K562 (cell line): ENCODE measurements at regions not wholly inside any gene's neighbourhood (a gene's known extent, or its start where the extent isn't known, plus 50 kb on each side); places are given as distances from the start of the nearest gene placed in this dataset.

ENCODE experiments used
- ATAC-seq: fragments of 200-7000 bp; cut with Tn5 transposase; 3 replicates; pipeline ENCODE4 v1.9.1; 2020; ENCODE audit warnings: moderate library complexity
- BruUV-seq: library from RNA; stranded (reverse); fragments of 400-500 nt; replicated peaks from 2 replicates; lab custom pipeline; 2021; lab: Mats Ljungman, UMichigan
- CTCF ChIA-PET: fragments of 300-600 bp; formaldehyde crosslinking; extraction: SDS; loops from one replicate; lab custom pipeline; 2021; ENCODE audit warnings: low intra/inter-chr PET ratio; lab: Yijun Ruan, JAX
- POLR2A ChIA-PET: fragments of 300-600, 350-650 bp; sonication (Branson Sonifier 250); formaldehyde crosslinking; extraction: SDS; loops from one replicate; lab custom pipeline; 2021; ENCODE audit warnings: antibody characterized with exemption, inconsistent platforms; lab: Yijun Ruan, JAX
- DNase-seq, 4 experiments: peaks; one replicate each; pipeline versions ENCODE4 v3.0.0 to v3.0.0-alpha.2; 2011 to 2018; ENCODE audit warnings: low spot score in 3 of 4, mixed read lengths in 3 of 4; ENCODE audit errors: extremely low read depth in 1 of 4
- FAIRE-seq: peaks from 2 replicates; lab custom pipeline; 2011; peaks lifted over from hg19 to GRCh38; lab: Jason Lieb, UNC
- H2AFZ ChIP-seq: 2 replicates; pipeline ENCODE4 v1.6.0; 2011; ENCODE audit warnings: low read depth, low read length, control low read depth, inconsistent platforms
- H3K27ac ChIP-seq: fragments of 200-600 bp; 3 replicates; pipeline ENCODE4 v1.8.0; 2011; ENCODE audit warnings: low read depth, mild to moderate bottlenecking, control low read depth, inconsistent platforms, low read length, moderate library complexity, mixed read lengths; ENCODE audit errors: extremely low read depth
- H3K27me3 ChIP-seq, 2 experiments: fragments of 300-600 bp in 1 of 2; 2 replicates in 1 of 2; 3 replicates in 1 of 2; pipeline versions ENCODE4 v1.6.0 to v1.8.0; 2011; ENCODE audit warnings: inconsistent platforms in 2 of 2, low read length in 2 of 2, mild to moderate bottlenecking in 1 of 2, mixed read lengths in 1 of 2, moderate library complexity in 1 of 2; ENCODE audit not compliant: control insufficient read depth in 2 of 2, insufficient read depth in 2 of 2
- H3K36me3 ChIP-seq: fragments of 300-600 bp; 3 replicates; pipeline ENCODE4 v1.8.0; 2011; ENCODE audit warnings: mild to moderate bottlenecking, low read length, inconsistent platforms; ENCODE audit not compliant: control insufficient read depth, insufficient read depth
- H3K4me1 ChIP-seq, 2 experiments: fragments of 200-600 bp in 1 of 2; replicated peaks in 1 of 2; 2 replicates in 1 of 2; 3 replicates in 1 of 2; pipeline versions ENCODE4 v1.5.1 to v1.8.0; 2011; ENCODE audit warnings: inconsistent platforms in 2 of 2, low read length in 2 of 2, mild to moderate bottlenecking in 1 of 2, mixed read lengths in 1 of 2, moderate library complexity in 1 of 2; ENCODE audit not compliant: control insufficient read depth in 2 of 2, insufficient read depth in 2 of 2
- H3K4me2 ChIP-seq: 2 replicates; pipeline ENCODE4 v1.6.1; 2011; ENCODE audit warnings: low read length, control low read depth, inconsistent platforms, mixed read lengths; ENCODE audit not compliant: insufficient read depth
- H3K4me3 ChIP-seq: fragments of 200-600 bp; sonication (generic), shearing (Covaris generic); 2 replicates; pipeline ENCODE4 v1.5.1; 2016; ENCODE audit warnings: control low read depth, inconsistent platforms
- H3K79me2 ChIP-seq: fragments of 200-600 bp; 3 replicates; pipeline ENCODE4 v1.8.0; 2011; ENCODE audit warnings: low read length, inconsistent platforms; ENCODE audit not compliant: control insufficient read depth, insufficient read depth
- H3K9ac ChIP-seq, 2 experiments: 2 replicates each; pipeline versions ENCODE4 v1.6.0 to v1.6.1; 2011; ENCODE audit warnings: low read depth in 2 of 2, low read length in 2 of 2, control low read depth in 1 of 2, inconsistent platforms in 1 of 2, mild to moderate bottlenecking in 1 of 2, mixed read lengths in 1 of 2; ENCODE audit not compliant: insufficient read depth in 1 of 2
- H3K9me1 ChIP-seq: one replicate; pipeline ENCODE4 v1.6.0; 2011; ENCODE audit warnings: inconsistent platforms, mild to moderate bottlenecking, low read length, moderate library complexity; ENCODE audit not compliant: control insufficient read depth, insufficient read depth
- H3K9me3 ChIP-seq: replicated peaks from 2 replicates; pipeline ENCODE4 v1.5.1; 2011; ENCODE audit warnings: low read depth, low read length, inconsistent platforms; ENCODE audit not compliant: control insufficient read depth, insufficient read depth
- H4K20me1 ChIP-seq: replicated peaks from 2 replicates; pipeline ENCODE4 v1.6.1; 2011; ENCODE audit warnings: low read length, inconsistent platforms, mixed read lengths; ENCODE audit not compliant: control insufficient read depth, insufficient read depth
- ARHGAP35 ChIP-seq: fragments of 450-650 bp; IDR thresholded peaks from 2 replicates; pipeline ENCODE4 v1.6.1; 2018; ENCODE audit not compliant: partially characterized antibody
- ARID2 ChIP-seq: fragments of 450-650 bp; IDR thresholded peaks from 2 replicates; pipeline ENCODE4 v1.6.1; 2017; ENCODE audit warnings: antibody characterized with exemption, mild to moderate bottlenecking
- CREB1 ChIP-seq, 2 experiments: sonication (generic) in 1 of 2; formaldehyde crosslinking in 1 of 2; IDR thresholded peaks; 2 replicates each; pipeline versions ENCODE4 v1.6.1 to v1.8.0; 2012 to 2022; ENCODE audit warnings: inconsistent platforms in 1 of 2, mild to moderate bottlenecking in 1 of 2, missing genetic modification reagents in 1 of 2, moderate library complexity in 1 of 2
- FIP1L1 ChIP-seq: fragments of 200-400 bp; formaldehyde crosslinking; IDR thresholded peaks from 2 replicates; pipeline ENCODE4 v1.6.1; 2018; ENCODE audit warnings: mild to moderate bottlenecking, low read depth, low read length; ENCODE audit not compliant: poor library complexity, severe bottlenecking
- FOXA3 ChIP-seq, 2 experiments: fragments of 450-650 bp in 1 of 2; sonication (generic) in 1 of 2; formaldehyde crosslinking; IDR thresholded peaks in 1 of 2; conservative IDR thresholded peaks in 1 of 2; 2 replicates each; pipeline versions ENCODE4 v1.4.0 to v1.8.0; 2020 to 2022; ENCODE audit warnings: mild to moderate bottlenecking in 2 of 2, missing genetic modification reagents in 1 of 2
- HNRNPUL1 ChIP-seq: fragments of 200-400 bp; formaldehyde crosslinking; IDR thresholded peaks from 2 replicates; pipeline ENCODE4 v1.6.1; 2017; ENCODE audit warnings: low read length
- MCM5 ChIP-seq: fragments of 450-650 bp; IDR thresholded peaks from 2 replicates; pipeline ENCODE4 v1.6.1; 2016; ENCODE audit warnings: low read depth
- MCM7 ChIP-seq, 2 experiments: fragments of 450-650 bp; IDR thresholded peaks; 2 replicates each; pipeline ENCODE4 v1.6.1; 2016 to 2018
- MTA3 ChIP-seq: fragments of 450-650 bp; formaldehyde crosslinking; IDR thresholded peaks from 2 replicates; pipeline ENCODE4 v1.6.1; 2017; ENCODE audit warnings: mild to moderate bottlenecking, borderline replicate concordance
- POLR3G ChIP-seq: IDR thresholded peaks from 2 replicates; pipeline ENCODE4 v1.6.1; 2011; ENCODE audit not compliant: insufficient read length, insufficient replicate concordance; ENCODE audit errors: extremely low read depth
- SREBF1 ChIP-seq: fragments of 150-350 bp; IDR thresholded peaks from 2 replicates; pipeline ENCODE4 v1.6.1; 2014; ENCODE audit warnings: antibody characterized with exemption, low read depth, low read length, borderline replicate concordance
- WGBS: fragments of 100-300 bp; shearing (Covaris generic); methylation state at CpG from one replicate; pipeline ENCODE4 v1.1.6; 2016; ENCODE audit warnings: low coverage, mixed read lengths; ENCODE audit not compliant: insufficient coverage; ENCODE audit errors: missing lambda C conversion rate; 5-methylcytosine and 5-hydroxymethylcytosine counted together
- in situ Hi-C: fragments of 300-500 bp; cut with MboI; formaldehyde crosslinking; loops from 4 replicates; pipeline ENCODE4 v1.15.0; 2018; ENCODE audit warnings: inconsistent platforms, mixed read lengths
- intact Hi-C: fragments of 100-400 bp; cut with micrococcal nuclease; formaldehyde crosslinking; loops from 2 replicates; pipeline ENCODE4 v1.14.2; 2022
- TF ChIP-seq, protein P1 (sequence below), 3 experiments: fragments of 200-800 bp in 1 of 3; sonication (Bioruptor generic) in 1 of 3; sonication (generic) in 1 of 3; formaldehyde crosslinking in 1 of 3; IDR thresholded peaks; 2 replicates each; pipeline versions ENCODE4 v1.6.1 to v1.8.0; 2016 to 2022; ENCODE audit warnings: mild to moderate bottlenecking in 2 of 3, missing compliant biosample characterization in 2 of 3, missing genetic modification characterization in 2 of 3, missing genetic modification reagents in 1 of 3
- TF ChIP-seq, protein P2 (sequence below): fragments of 150-350 bp; conservative IDR thresholded peaks from 2 replicates; pipeline ENCODE4 v1.6.1; 2014; ENCODE audit warnings: low read length

DNA sequence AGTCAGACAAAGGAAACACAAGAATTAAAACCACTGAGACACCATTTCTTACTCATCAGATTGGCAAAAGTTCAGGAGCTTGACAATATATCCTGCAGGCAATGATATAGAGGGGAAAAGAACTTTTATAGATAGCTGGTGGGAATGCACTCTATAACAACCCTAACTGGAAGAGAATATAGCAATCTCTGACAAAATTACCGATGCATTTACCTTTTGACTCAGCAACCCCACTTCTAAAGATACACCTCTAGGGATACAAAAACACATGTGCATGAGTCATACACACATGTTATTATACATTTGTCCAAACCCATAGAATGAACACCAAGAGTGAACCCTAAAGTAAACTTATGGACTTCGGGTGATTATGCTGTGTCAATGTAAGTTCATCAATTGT, 79.4 kb upstream of the SRD5A2 start:
- CTCF ChIA-PET, result no interaction called here
- TF ChIP-seq POLR3G (no peak), MTA3 (no peak), FIP1L1 (no peak), ARID2 (no peak), MCM5 (no peak), MCM7 (IDR thresholded peaks at IDR 0.05) (no peak), CREB1 (IDR thresholded peaks at IDR 0.05) (no peak), CREB1 (CRISPR knock-in tag; IDR thresholded peaks at IDR 0.05) (no peak)
- TF ChIP-seq, all 486 proteins: peak for 0
- no peak overlapping the region for H3K9ac ChIP-seq

DNA sequence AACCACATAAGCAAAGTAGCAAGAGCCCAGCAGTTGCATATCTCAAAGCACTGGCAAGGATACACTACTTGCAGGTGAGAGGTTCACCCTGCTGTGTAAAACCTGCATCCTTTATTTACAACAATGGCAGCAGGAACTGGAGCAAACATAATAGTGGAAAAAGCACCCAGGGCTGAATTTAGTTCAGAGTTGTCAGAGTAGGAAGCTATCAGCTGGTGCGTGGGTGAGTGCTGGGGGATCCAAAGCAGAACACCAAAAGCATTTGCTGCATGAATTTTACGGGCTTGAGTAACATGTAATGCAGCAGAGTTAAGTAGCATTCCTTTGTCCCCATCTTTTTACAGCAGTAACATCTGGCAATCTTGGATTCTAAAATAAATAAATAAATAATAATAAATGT, 73.5 kb upstream of the SRD5A2 start:
- no peaks in the 10 kb centered on the region for H3K9me1 ChIP-seq
- no TSS peak for BruUV-seq
- H3K4me1 ChIP-seq, result no peaks in the 10 kb centered on the region
- no peak overlapping the region for H3K27ac ChIP-seq
- H2AFZ ChIP-seq, result no peak overlapping the region
- no peaks in the 10 kb centered on the region for H3K9me3 ChIP-seq
- in situ Hi-C loops (no loop called here), intact Hi-C loops (no loop called here)
- H3K36me3 ChIP-seq, result no peaks in the 10 kb centered on the region
- H4K20me1 ChIP-seq, result no peaks in the 10 kb centered on the region
- FAIRE-seq (no peak), DNase-seq (no peak), ATAC-seq (no peak)
- H3K79me2 ChIP-seq, result no peaks in the 10 kb centered on the region
- CTCF ChIA-PET, result no interaction called here
- no peak overlapping the region for H3K4me2 ChIP-seq
- no peak overlapping the region for H3K9ac ChIP-seq
- POLR2A ChIA-PET, result no interaction called here
- 0% methylated on average over 2 of the region's 2 CpGs for WGBS
- no peak overlapping the region for H3K4me3 ChIP-seq
- H3K27me3 ChIP-seq, result no peaks in the 10 kb centered on the region; a peak in 1 of 5 replicates
- TF ChIP-seq, protein P1, sequence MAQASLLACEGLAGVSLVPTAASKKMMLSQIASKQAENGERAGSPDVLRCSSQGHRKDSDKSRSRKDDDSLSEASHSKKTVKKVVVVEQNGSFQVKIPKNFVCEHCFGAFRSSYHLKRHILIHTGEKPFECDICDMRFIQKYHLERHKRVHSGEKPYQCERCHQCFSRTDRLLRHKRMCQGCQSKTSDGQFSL (CRISPR knock-in tag; IDR thresholded peaks at IDR 0.05), result no peak
- TF ChIP-seq, protein P1 (tag; IDR thresholded peaks at IDR 0.05), result no peak
- TF ChIP-seq ARHGAP35 (no peak), SREBF1 (no peak), FOXA3 (CRISPR knock-in tag; conservative IDR thresholded peaks at IDR 0.05 in 1 of 2, IDR thresholded peaks at IDR 0.05 in 1 of 2) (no peak), HNRNPUL1 (no peak)
- TF ChIP-seq, protein P2, sequence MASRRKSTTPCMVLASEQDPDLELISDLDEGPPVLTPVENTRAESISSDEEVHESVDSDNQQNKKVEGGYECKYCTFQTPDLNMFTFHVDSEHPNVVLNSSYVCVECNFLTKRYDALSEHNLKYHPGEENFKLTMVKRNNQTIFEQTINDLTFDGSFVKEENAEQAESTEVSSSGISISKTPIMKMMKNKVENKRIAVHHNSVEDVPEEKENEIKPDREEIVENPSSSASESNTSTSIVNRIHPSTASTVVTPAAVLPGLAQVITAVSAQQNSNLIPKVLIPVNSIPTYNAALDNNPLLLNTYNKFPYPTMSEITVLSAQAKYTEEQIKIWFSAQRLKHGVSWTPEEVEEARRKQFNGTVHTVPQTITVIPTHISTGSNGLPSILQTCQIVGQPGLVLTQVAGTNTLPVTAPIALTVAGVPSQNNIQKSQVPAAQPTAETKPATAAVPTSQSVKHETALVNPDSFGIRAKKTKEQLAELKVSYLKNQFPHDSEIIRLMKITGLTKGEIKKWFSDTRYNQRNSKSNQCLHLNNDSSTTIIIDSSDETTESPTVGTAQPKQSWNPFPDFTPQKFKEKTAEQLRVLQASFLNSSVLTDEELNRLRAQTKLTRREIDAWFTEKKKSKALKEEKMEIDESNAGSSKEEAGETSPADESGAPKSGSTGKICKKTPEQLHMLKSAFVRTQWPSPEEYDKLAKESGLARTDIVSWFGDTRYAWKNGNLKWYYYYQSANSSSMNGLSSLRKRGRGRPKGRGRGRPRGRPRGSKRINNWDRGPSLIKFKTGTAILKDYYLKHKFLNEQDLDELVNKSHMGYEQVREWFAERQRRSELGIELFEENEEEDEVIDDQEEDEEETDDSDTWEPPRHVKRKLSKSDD, result no peak

More for the DNA sequence above, 79.4 kb upstream of the SRD5A2 start:
- H3K36me3 ChIP-seq, result no peaks in the 10 kb centered on the region
- no peaks in the 10 kb centered on the region for H3K9me1 ChIP-seq
- H4K20me1 ChIP-seq, result no peaks in the 10 kb centered on the region
- ATAC-seq (no peak), DNase-seq (no peak), FAIRE-seq (no peak)
- no peak overlapping the region for H3K4me2 ChIP-seq
- no peaks in the 10 kb centered on the region for H3K79me2 ChIP-seq
- 0% methylated on average over 2 of the region's 2 CpGs for WGBS
- no peaks in the 10 kb centered on the region for H3K9me3 ChIP-seq
- H3K4me1 ChIP-seq, result no peaks in the 10 kb centered on the region
- H3K27ac ChIP-seq, result no peak overlapping the region
- POLR2A ChIA-PET, result interaction anchor here (0.6 to 1.0 kb wide), 2 partner anchors 31 to 307 kb away, joined by 3 read pairs; no protein-coding TSS in a partner anchor
- in situ Hi-C loops, result no loop called here
- H3K4me3 ChIP-seq, result no peak overlapping the region
- intact Hi-C loops, result no loop called here
- no peaks in the 10 kb centered on the region; a peak in 1 of 5 replicates for H3K27me3 ChIP-seq
- no peak overlapping the region for H2AFZ ChIP-seq
- no TSS peak for BruUV-seq
